ENCODE measurements at regions not wholly inside any gene's neighbourhood (a gene's known extent, or its start where the extent isn't known, plus 50 kb on each side); places are given as distances from the start of the nearest gene placed in this dataset.

- H3K27ac Mint-ChIP-seq, result no peak overlapping the region
- H3K4me1 Mint-ChIP-seq, result no peaks in the 10 kb centered on the region
- H3K27me3 Mint-ChIP-seq, result peaks cover 2% of the 10 kb centered on the region
- H3K4me3 Mint-ChIP-seq, result no peak overlapping the region
- H3K9me3 Mint-ChIP-seq, result no peaks in the 10 kb centered on the region
- H3K36me3 Mint-ChIP-seq, result no peaks in the 10 kb centered on the region
These were observed 223.4 kb upstream of the PRR16 start for GRCh38 chr5:120240706-120241105.

GRCh38 chr5:120241400-120241799, 222.7 kb upstream of the PRR16 start:
- no peaks in the 10 kb centered on the region for H3K36me3 Mint-ChIP-seq
- peaks cover 2% of the 10 kb centered on the region for H3K27me3 Mint-ChIP-seq
- H3K9me3 Mint-ChIP-seq, result peaks cover 0 to 1% (median 0%) of the 10 kb centered on the region in 3 donors
- H3K4me1 Mint-ChIP-seq, result no peaks in the 10 kb centered on the region
- H3K4me3 Mint-ChIP-seq, result no peak overlapping the region
- no peak overlapping the region for H3K27ac Mint-ChIP-seq

- no peaks in the 10 kb centered on the region for H3K4me1 Mint-ChIP-seq
- H3K27me3 Mint-ChIP-seq, result peaks cover 2% of the 10 kb centered on the region
- no peak overlapping the region for H3K4me3 Mint-ChIP-seq
- no peaks in the 10 kb centered on the region for H3K36me3 Mint-ChIP-seq
- H3K27ac Mint-ChIP-seq, result no peak overlapping the region
- no peaks in the 10 kb centered on the region for H3K9me3 Mint-ChIP-seq
These were observed 212.2 kb upstream of the PRR16 start for GRCh38 chr5:120251898-120252297.

GRCh38 chr5:120252839-120253238, 211.3 kb upstream of the PRR16 start:
- no peak overlapping the region for H3K4me3 Mint-ChIP-seq
- H3K27ac Mint-ChIP-seq, result no peak overlapping the region
- peaks cover 2% of the 10 kb centered on the region for H3K27me3 Mint-ChIP-seq
- no peaks in the 10 kb centered on the region for H3K9me3 Mint-ChIP-seq
- H3K4me1 Mint-ChIP-seq, result no peaks in the 10 kb centered on the region
- no peaks in the 10 kb centered on the region for H3K36me3 Mint-ChIP-seq

GRCh38 chr5:120254385-120254784, 209.7 kb upstream of the PRR16 start:
- H3K27me3 Mint-ChIP-seq, result peaks cover 2% of the 10 kb centered on the region
- no peaks in the 10 kb centered on the region for H3K4me1 Mint-ChIP-seq
- no peak overlapping the region for H3K27ac Mint-ChIP-seq
- no peaks in the 10 kb centered on the region for H3K36me3 Mint-ChIP-seq
- no peaks in the 10 kb centered on the region for H3K9me3 Mint-ChIP-seq
- no peak overlapping the region for H3K4me3 Mint-ChIP-seq

- Mint-ChIP-seq H3K4me3 (no peak overlapping the region), H3K27ac (no peak overlapping the region), H3K9me3 (no peaks in the 10 kb centered on the region)
These were observed 208.9 kb upstream of the PRR16 start for GRCh38 chr5:120255214-120255613.

GRCh38 chr5:120256376-120256775, 207.7 kb upstream of the PRR16 start:
- Mint-ChIP-seq H3K36me3 (no peaks in the 10 kb centered on the region), H3K27ac (no peak overlapping the region), H3K4me1 (no peaks in the 10 kb centered on the region), H3K27me3 (peaks cover 2% of the 10 kb centered on the region), H3K9me3 (no peaks in the 10 kb centered on the region), H3K4me3 (no peak overlapping the region)

More at GRCh38 chr5:120255214-120255613, 208.9 kb upstream of the PRR16 start:
- peaks cover 2% of the 10 kb centered on the region for H3K27me3 Mint-ChIP-seq
- H3K4me1 Mint-ChIP-seq, result no peaks in the 10 kb centered on the region
- H3K36me3 Mint-ChIP-seq, result no peaks in the 10 kb centered on the region

- Mint-ChIP-seq H3K27ac (no peak overlapping the region), H3K9me3 (no peaks in the 10 kb centered on the region), H3K36me3 (no peaks in the 10 kb centered on the region), H3K4me3 (no peak overlapping the region), H3K4me1 (no peaks in the 10 kb centered on the region), H3K27me3 (peaks cover 2% of the 10 kb centered on the region)
These were observed 206.6 kb upstream of the PRR16 start for GRCh38 chr5:120257358-120257971.

GRCh38 chr5:120258123-120258522, 206.0 kb upstream of the PRR16 start:
- peaks cover 2% of the 10 kb centered on the region for H3K27me3 Mint-ChIP-seq
- no peak overlapping the region for H3K4me3 Mint-ChIP-seq
- no peaks in the 10 kb centered on the region for H3K4me1 Mint-ChIP-seq
- no peaks in the 10 kb centered on the region for H3K36me3 Mint-ChIP-seq
- H3K27ac Mint-ChIP-seq, result no peak overlapping the region
- no peaks in the 10 kb centered on the region for H3K9me3 Mint-ChIP-seq

- Mint-ChIP-seq H3K4me1 (no peaks in the 10 kb centered on the region), H3K36me3 (no peaks in the 10 kb centered on the region), H3K27me3 (no peaks in the 10 kb centered on the region), H3K4me3 (no peak overlapping the region), H3K9me3 (no peaks in the 10 kb centered on the region), H3K27ac (no peak overlapping the region)
These were observed 203.4 kb upstream of the PRR16 start for GRCh38 chr5:120260651-120261050.

- peaks cover 0 to 5% (median 3%) of the 10 kb centered on the region in 3 donors for H3K9me3 Mint-ChIP-seq
- no peak overlapping the region for H3K4me3 Mint-ChIP-seq
- H3K27ac Mint-ChIP-seq, result no peak overlapping the region
- no peaks in the 10 kb centered on the region for H3K27me3 Mint-ChIP-seq
- no peaks in the 10 kb centered on the region for H3K36me3 Mint-ChIP-seq
- no peaks in the 10 kb centered on the region for H3K4me1 Mint-ChIP-seq
These were observed 193.6 kb upstream of the PRR16 start for GRCh38 chr5:120270498-120270897.

GRCh38 chr5:120293796-120294195, 170.3 kb upstream of the PRR16 start:
- Mint-ChIP-seq H3K4me3 (no peak overlapping the region), H3K36me3 (no peaks in the 10 kb centered on the region)

GRCh38 chr5:120297616-120298015, 166.5 kb upstream of the PRR16 start:
- H3K9me3 Mint-ChIP-seq, result peaks cover 0 to 1% (median 0%) of the 10 kb centered on the region in 3 donors
- no peaks in the 10 kb centered on the region for H3K36me3 Mint-ChIP-seq
- H3K27ac Mint-ChIP-seq, result no peak overlapping the region
- peaks cover 2% of the 10 kb centered on the region for H3K27me3 Mint-ChIP-seq
- H3K4me1 Mint-ChIP-seq, result no peaks in the 10 kb centered on the region
- no peak overlapping the region for H3K4me3 Mint-ChIP-seq

More at GRCh38 chr5:120293796-120294195, 170.3 kb upstream of the PRR16 start:
- H3K27ac Mint-ChIP-seq, result no peak overlapping the region
- H3K9me3 Mint-ChIP-seq, result no peaks in the 10 kb centered on the region
- peaks cover 2% of the 10 kb centered on the region for H3K27me3 Mint-ChIP-seq
- H3K4me1 Mint-ChIP-seq, result no peaks in the 10 kb centered on the region

- peaks cover 0 to 3% (median 1%) of the 10 kb centered on the region in 3 donors for H3K9me3 Mint-ChIP-seq
- no peak overlapping the region for H3K27ac Mint-ChIP-seq
- no peaks in the 10 kb centered on the region for H3K36me3 Mint-ChIP-seq
- H3K4me3 Mint-ChIP-seq, result no peak overlapping the region
- no peaks in the 10 kb centered on the region for H3K4me1 Mint-ChIP-seq
- H3K27me3 Mint-ChIP-seq, result peaks cover 2% of the 10 kb centered on the region
These were observed 165.1 kb upstream of the PRR16 start for GRCh38 chr5:120298981-120299380.

GRCh38 chr5:120304663-120305062, 159.4 kb upstream of the PRR16 start:
- Mint-ChIP-seq H3K27me3 (no peaks in the 10 kb centered on the region), H3K27ac (no peak overlapping the region), H3K4me3 (no peak overlapping the region), H3K4me1 (no peaks in the 10 kb centered on the region), H3K36me3 (no peaks in the 10 kb centered on the region), H3K9me3 (peaks cover 0 to 3% (median 1%) of the 10 kb centered on the region in 3 donors)

GRCh38 chr5:120306303-120306702, 157.8 kb upstream of the PRR16 start:
- H3K27me3 Mint-ChIP-seq, result no peaks in the 10 kb centered on the region
- no peak overlapping the region for H3K4me3 Mint-ChIP-seq
- peaks cover 0 to 3% (median 0%) of the 10 kb centered on the region in 3 donors for H3K9me3 Mint-ChIP-seq
- H3K4me1 Mint-ChIP-seq, result no peaks in the 10 kb centered on the region
- no peaks in the 10 kb centered on the region for H3K36me3 Mint-ChIP-seq
- no peak overlapping the region for H3K27ac Mint-ChIP-seq
